Choroid plexus epithelial cell (primary cell): ENCODE measurements at regions not wholly inside any gene's neighbourhood (a gene's known extent, or its start where the extent isn't known, plus 50 kb on each side); places are given as distances from the start of the nearest gene placed in this dataset.
"Not testable (repeated sequence)": the region's sequence is repeated elsewhere in the genome, so short reads cannot be mapped to it uniquely, and the experiment has no call there.

Experiments used
- DNase-seq: peaks from one replicate; pipeline ENCODE4 v3.0.0-alpha.2; 2010; ENCODE audit warnings: low read depth
- H3K4me3 ChIP-seq: 2 replicates; pipeline ENCODE4 v1.5.1; 2011; ENCODE audit warnings: low read depth, mild to moderate bottlenecking, control low read depth, low read length, moderate library complexity
- TF ChIP-seq, protein P1 (sequence below): conservative IDR thresholded peaks from 2 replicates; pipeline ENCODE4 v1.5.1; 2011; ENCODE audit warnings: low read depth, mild to moderate bottlenecking, control low read depth, inconsistent platforms, low read length, moderate library complexity

DNA sequence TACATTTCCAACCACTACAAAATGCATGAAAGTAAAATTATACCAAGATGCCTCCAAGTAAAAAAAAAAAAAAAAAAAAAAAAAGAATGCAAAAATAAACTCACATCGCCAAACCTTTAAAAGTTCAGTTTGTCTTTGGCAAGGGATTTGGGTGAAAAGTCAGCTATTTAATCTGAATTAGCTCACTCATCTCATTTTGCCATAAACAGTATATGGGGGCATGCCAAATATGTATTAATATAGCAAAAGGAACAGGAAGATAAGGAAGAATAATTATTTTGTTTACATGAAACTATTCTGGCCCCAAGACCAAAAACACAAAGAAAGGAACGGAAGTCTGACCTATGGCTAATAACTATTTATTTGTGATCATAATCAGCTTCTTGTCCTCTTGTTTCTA, 114.7 kb upstream of the SLC6A14 start:
- H3K4me3 ChIP-seq: no peak overlapping the region
- TF ChIP-seq, protein P1, sequence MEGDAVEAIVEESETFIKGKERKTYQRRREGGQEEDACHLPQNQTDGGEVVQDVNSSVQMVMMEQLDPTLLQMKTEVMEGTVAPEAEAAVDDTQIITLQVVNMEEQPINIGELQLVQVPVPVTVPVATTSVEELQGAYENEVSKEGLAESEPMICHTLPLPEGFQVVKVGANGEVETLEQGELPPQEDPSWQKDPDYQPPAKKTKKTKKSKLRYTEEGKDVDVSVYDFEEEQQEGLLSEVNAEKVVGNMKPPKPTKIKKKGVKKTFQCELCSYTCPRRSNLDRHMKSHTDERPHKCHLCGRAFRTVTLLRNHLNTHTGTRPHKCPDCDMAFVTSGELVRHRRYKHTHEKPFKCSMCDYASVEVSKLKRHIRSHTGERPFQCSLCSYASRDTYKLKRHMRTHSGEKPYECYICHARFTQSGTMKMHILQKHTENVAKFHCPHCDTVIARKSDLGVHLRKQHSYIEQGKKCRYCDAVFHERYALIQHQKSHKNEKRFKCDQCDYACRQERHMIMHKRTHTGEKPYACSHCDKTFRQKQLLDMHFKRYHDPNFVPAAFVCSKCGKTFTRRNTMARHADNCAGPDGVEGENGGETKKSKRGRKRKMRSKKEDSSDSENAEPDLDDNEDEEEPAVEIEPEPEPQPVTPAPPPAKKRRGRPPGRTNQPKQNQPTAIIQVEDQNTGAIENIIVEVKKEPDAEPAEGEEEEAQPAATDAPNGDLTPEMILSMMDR: no peak
- DNase-seq: no peak

DNA sequence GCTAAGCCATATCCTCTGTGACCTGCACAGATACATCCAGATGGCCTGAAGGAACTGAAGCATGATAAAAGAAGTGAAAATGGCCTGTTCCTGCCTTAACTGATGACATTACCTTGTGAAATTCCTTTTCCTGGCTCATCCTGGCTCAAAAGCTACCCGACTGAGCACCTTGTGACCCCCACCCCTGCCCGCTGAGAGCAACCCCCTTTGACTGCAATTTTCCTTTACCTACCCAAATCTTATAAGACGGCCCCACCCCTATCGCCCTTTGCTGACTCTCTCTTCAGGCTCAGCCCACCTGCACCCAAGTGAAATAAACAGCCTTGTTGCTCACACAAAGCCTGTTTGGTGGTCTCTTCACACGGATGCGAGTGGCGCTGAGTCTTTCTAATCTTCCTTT, 104.4 kb upstream of the SLC6A14 start:
- DNase-seq, H3K4me3 ChIP-seq: not testable (repeated sequence)

DNA sequence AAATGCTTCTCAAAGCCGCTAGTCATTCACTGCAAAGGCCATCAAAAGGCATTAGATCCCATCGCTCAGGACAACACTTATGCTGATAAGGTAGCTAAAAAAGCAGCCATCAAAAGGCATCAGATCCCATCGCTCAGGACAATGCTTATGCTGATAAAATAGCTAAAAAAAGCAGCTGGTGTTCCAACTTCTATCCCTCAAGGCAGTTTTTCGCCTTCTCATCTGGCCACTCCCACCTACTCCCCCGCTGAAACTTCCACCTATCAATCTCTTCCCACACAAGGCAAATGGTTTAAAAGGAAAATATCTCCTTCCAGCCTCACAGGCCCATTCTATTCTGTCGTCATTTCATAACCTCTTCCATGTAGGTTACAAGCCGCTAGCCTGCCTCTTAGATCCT, 101.6 kb upstream of the SLC6A14 start:
- not testable (repeated sequence) for H3K4me3 ChIP-seq, DNase-seq

DNA sequence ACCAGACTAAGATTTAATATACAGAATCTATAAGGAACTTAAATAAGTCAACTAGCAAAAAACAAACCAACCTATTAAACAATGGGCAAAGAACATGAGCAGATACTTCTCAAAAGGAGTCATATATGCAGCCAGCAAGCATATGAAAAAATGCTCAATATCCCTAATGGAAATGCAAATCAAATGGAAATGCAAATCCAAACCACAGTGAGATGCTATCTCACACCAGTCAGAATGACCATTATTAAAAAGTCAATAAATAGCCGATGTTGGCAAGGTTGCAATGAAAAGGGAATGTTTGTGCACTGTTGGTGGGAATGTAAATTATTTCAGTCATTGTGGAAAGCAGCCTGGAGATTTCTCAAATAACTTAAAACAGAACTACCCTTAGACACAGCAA, 97.0 kb upstream of the SLC6A14 start:
- TF ChIP-seq, protein P1: no peak
- no peak for DNase-seq
- no peak overlapping the region for H3K4me3 ChIP-seq

DNA sequence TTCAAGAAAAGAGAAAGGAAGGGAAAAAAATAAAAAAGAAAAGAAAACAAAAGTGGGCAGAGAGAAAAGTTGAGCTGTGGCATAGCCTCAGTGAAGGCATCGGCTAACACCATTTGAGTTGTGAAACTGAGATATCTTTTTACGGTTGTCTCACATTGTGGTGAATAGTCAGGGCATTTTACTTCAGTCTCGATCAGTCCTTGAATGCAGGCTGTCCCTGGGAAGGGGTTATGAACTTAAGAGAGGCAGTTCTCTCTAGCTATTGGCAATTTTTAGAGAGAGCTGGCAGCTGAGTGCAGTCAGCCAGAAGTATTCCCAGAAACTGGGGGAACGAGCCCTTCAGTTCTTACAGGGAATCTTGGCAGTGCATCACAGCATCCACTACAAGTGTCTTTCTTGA, 93.5 kb upstream of the SLC6A14 start:
- TF ChIP-seq, protein P1: no peak
- DNase-seq: no peak
- no peak overlapping the region for H3K4me3 ChIP-seq

DNA sequence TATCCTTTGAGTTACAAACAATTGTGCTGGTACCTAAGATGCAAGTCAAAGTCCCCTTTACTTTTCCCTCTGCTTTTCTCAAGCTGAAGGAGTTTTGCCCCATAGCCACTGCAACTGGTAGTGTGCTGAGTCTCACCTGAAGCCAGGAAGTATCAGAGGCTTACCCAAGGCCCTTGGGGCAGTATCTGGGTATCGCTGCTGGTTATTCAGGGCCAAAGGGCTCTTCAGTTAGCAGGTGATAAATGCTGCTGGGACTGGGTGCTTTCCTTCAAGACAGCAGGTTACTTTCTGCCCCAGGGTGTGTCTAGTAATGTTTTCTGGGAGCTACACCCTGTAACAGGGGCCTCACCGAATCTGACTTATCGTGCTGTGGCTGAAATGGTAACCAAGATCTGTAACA, 90.4 kb upstream of the SLC6A14 start:
- no peak for DNase-seq
- TF ChIP-seq, protein P1: no peak
- no peak overlapping the region for H3K4me3 ChIP-seq

DNA sequence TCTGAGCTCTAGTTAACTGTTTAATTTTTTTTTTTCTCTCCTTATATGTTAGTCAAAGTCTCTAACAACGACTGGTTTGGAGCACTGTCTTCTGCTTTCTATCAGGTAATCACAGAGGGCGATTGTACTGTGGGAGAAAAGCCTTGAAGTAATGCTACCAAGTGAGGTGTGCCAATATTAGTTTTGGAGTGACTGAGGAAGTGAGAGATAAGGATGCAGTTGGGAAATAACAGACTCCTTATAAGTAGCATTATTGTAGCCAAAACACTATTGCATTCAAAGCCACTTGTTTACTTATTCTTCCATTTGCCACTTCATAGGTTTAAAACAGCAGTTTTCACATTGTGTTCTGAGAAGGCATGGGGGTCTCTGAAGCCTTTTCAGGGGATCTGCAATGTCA, 79.1 kb upstream of the SLC6A14 start:
- TF ChIP-seq, protein P1: no peak
- H3K4me3 ChIP-seq: no peak overlapping the region
- DNase-seq: no peak

DNA sequence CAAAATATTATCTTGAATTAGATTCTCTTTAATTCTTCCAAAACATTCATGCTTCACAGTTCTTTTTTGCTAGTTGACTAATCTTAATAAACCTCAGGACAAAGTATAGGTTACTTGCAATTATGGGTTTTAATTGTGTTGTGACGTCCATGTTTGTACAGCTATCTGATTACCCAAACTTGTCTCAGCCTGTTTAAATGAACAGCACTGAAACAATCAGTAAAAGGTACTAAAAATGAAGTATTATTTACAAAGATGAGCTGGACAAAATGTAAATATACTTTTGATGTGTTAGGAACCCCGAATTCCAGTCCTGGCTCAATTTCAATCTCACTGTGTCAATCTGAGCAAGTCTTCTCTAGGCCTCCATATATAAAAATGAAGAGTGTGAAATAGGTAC, 57.4 kb upstream of the SLC6A14 start:
- TF ChIP-seq, protein P1: no peak
- H3K4me3 ChIP-seq: no peak overlapping the region
- no peak for DNase-seq
